ENCODE measurements at regions not wholly inside any gene's neighbourhood (a gene's known extent, or its start where the extent isn't known, plus 50 kb on each side); places are given as distances from the start of the nearest gene placed in this dataset.

GRCh38 chr1:30342535-30343141 lies 380.7 kb downstream of the MATN1 start (continued):
- TF ChIP-seq ZNF407 (CRISPR knock-in tag; IDR thresholded peaks at IDR 0.05; ENCODE audit: not compliant biosample characterization) (no peak), DR1 (CRISPR knock-in tag; IDR thresholded peaks at IDR 0.05) (no peak), RELA (CRISPR knock-in tag; IDR thresholded peaks at IDR 0.05) (no peak), STAT6 (CRISPR knock-in tag; IDR thresholded peaks at IDR 0.05; ENCODE audit: borderline replicate concordance) (no peak)
